GM21529 (cell line): ENCODE measurements at regions not wholly inside any gene's neighbourhood (a gene's known extent, or its start where the extent isn't known, plus 50 kb on each side); places are given as distances from the start of the nearest gene placed in this dataset.

Experiments used
- ATAC-seq: cut with Tn5 transposase; IDR thresholded peaks from one replicate; pipeline ENCODE4 v1.9.1; 2021; ENCODE audit not compliant: unreplicated experiment

DNA sequence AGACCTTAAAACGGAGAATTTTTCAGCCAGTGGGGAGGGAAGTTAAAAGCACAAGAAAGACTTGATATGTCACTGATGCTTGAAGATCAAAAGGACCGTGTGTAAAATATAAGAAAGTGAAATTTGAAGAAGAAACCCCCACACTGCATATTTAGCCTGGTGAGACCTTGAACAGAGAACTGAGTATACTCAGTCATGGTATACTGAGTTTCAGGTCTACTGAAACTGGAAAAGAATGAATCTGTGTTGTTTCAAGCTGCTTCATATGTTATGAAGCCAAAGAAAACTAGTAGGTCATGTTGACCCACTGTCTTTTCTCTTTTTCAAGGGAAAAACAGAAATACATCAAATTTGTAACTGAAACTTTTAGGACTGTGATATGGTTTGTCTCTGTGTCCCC, 443.8 kb upstream of the GJE1 start:
- peak; percentile 63 for ATAC-seq

DNA sequence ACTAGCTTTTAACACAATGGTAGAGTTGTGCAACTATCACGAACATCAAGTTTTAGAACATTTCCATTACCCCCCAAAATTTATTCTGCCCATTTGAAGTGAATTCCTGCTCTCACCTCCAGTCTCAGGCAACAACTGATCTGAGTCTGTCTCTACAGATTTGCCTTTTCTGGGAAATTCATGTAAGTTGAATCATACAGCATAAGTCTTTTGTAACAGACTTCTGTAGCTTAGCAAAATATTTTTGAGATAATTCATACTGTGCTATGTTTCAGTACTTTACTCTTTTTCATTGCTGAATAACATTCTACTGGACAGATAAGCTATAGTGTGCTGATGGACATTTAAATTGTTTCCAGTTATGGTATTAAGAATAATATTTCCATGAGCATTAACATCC, 447.3 kb upstream of the GJE1 start:
- ATAC-seq, result no peak

DNA sequence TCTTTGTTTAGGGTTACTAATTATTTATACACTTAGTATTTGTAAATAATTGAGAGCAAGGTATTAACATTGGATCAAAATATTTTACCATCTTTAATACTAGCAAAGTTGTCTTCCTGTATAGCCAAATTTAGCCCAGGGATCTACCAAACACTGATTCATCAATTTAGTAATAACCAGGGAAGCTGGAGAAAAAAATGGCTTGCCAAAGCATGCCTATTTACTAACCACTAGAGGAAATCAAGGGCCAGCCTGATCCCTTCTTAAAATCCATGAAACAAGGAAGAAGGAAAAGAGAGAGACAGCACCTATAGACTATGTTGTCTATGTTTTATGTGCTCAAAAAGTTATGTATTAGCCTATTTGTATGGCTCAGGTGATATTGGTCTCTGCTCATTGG, 450.3 kb upstream of the GJE1 start:
- no peak for ATAC-seq

DNA sequence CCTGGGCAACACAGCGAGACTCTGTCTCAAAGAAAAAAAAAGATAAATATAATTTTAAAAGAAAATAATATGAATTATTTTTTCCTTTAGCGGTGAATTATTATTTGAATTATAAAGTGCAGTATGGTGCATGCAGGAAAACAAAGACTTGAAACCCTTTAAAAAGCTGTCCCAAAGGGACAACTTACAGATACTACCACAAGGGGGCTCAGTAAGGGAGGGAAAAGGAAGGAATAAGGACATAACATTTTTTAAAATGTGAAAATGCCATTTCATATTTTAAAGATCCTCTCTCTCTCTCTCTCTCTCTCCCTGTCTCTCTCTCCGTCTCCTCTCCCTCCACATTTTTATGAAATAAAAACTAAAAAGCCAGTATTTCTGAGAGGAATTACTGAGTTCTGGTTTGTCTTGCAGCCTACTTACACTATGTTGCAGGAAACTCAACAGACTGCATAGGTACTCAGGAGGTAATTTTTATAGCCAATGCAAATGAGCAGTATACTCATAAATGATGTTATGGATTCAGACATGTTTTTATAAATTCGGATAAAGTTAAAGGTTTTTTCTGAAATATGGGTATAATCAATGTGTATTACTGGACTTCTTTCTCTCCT, 455.0 kb upstream of the GJE1 start:
- ATAC-seq, result peak; percentile 76

DNA sequence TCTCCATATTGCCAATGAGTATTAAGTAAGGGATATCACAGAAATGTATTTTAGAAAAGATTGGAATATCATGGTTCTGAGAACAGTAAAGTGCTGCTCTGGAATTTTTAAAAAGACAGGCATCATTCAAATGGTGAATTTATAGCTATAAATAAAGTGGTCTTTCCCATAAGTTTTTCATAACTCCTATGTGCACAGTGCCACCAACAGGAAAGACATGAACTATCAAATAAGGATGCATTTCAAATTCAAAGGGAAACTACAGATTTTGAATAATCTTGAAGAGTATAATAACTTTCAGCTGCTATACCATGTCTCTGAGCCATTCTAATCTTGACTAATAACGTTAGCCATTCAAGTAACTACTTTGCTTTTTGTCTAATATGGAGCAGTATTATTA, 456.8 kb upstream of the GJE1 start:
- no peak for ATAC-seq

DNA sequence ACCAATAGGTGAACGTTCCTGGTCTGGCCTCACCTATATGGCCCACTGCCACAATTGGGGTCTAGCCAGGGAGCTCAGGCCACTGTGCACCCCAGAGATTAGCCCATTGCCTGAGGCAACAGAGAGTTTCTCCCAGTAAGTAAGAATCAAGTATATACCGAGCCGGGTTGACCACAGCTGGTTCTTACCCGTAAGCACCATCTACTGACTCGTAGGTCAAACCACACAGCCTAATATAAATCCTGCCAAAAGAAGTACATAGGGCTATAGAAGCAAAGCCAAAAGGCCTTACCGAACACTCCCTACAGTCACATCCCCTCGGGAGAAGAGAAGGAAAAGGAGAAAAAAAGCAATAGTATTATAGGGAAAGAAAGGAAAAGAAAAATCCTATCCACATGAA, 463.6 kb upstream of the GJE1 start:
- ATAC-seq, result no peak

DNA sequence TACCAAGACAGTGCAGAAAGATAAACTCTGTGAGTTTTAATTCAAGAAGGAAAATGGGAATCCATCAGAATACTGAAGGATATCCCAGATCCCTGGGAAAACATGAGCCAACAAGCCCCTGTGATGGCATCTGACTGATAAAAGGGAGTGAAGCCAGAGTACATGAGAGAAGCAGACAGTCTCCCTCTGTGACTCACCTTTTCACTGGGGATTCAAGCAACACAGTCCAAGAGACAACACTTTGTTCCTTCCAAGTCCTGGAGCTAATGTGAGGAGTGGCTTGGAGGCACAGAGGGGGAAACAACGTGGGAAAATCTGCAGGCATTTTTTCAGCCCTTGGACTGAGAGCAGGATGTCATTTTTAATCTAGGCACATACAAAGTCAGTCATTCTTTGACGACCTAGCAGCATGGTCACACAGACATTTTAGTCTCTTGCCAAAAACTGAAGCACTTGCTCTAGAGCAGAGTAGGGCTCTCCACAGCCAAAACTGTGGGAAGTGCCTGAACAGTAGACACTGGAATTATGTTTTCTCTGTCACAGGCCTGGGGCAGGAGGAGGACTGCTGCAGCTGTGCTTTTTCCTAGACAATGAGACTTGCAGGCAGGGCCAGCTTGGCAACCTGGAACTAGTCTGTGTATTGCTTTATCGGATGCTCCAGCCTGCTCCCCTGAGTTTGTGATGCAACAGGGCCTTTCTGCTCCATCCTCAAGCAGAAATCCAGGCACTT, 465.0 kb upstream of the GJE1 start:
- no peak for ATAC-seq

DNA sequence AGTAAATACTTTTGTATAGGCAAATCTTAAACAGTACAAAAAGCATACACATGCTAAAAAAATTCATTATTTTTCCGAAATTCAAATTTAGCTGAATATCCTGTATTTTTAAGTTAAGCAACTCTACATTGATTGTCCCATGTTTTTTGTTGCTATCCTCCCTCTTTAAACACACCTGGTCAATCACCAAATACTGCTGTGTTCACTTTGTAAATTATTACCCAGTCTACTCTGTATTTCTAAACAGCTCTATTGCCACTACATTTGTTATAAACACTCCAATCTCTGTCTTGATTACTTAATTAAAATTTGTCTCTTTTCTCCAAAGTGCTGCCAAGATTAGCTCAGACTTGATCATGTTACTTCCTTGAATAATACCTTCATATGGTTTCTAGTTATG, 466.5 kb upstream of the GJE1 start:
- ATAC-seq, result no peak

DNA sequence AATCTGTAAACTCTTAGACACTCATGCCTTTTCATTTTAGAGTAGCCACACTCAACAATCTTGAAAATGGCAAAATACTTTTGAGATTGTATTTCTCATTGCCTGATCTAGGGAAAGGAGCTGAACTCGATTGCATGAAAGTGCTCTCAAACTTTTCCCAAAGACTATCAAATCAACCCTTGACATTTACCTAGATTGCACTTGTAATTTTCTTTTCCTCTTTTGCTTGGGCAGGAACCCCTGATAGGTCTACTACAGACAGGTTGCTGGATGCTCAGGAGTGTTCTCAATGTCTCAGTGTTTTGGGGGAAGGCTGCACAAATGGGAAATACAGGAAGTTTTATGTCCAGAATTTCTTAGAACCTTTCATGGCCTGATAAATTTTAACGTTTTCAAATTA, 468.0 kb upstream of the GJE1 start:
- no peak for ATAC-seq

DNA sequence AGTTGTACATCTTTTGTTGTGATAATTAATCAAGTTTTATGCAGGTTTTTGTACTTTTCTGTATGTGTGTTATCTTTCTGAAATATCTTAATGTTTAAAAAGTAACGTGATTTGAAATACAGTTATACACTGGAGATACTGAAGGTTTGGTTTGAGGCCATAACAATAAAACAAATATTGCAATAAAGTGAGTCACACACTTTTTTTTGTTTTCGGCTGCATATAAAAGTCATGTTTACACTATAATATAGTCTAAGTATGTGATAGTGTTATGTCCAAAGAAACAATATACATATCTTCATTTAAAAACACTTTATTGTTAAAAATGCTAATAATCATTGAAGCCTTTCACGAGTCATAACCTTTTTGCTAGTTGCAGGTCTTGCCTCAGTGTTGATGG, 473.1 kb upstream of the GJE1 start:
- no peak for ATAC-seq

DNA sequence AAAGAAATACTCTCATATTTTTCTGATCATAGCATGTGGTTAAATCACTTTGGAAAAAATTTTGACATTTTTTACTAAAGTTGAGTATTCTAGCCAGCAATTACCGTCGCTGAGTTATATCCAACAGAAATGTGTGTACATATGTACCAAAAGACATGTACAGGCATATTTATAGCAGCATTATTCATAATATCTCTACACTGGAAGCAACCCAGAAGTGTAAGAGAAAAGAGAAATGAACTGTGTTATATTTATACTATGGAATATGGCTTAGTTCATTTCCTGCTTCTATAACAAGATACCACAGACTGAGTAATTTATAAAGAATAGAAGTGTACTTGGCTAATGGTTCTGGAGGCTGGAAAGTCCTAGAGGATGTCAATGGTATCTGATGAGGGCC, 474.0 kb upstream of the GJE1 start:
- ATAC-seq, result no peak

DNA sequence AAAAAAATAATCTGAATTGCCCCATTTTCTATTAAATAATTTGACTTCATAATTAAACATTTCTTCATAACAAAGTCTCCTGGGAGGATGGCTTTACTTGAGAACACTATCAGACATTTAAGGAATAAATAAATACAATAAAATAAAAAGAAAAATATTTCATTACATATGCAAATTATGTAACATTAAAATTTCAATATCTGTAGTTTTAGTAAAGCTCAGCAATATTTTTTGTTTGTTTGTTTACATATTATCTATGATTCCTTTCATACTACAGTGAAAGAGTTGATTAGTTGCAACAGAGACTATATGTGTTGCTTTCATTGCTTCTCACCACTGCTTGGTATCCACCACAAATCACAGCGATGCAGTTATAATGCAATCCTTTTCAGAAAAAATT, 474.9 kb upstream of the GJE1 start:
- no peak for ATAC-seq

DNA sequence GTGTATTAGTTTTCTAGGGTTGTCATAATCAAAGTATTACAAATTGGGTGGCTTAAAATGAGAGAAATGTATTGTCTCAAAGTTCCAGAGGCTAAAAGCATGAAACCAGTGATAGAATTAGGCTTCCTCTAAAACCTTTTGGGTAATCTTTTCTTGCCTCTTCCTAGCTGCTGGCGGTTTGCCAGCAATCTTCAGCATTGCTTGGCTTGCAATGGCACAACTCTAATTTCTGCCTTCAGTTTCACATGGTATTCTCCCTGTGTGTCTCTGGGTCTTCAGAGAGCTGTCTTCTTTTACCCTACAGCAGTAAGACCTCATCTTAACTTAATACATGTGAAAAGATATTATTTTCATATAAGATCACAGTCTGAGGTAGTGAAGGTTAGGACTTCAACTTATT, 479.1 kb upstream of the GJE1 start:
- ATAC-seq, result no peak

DNA sequence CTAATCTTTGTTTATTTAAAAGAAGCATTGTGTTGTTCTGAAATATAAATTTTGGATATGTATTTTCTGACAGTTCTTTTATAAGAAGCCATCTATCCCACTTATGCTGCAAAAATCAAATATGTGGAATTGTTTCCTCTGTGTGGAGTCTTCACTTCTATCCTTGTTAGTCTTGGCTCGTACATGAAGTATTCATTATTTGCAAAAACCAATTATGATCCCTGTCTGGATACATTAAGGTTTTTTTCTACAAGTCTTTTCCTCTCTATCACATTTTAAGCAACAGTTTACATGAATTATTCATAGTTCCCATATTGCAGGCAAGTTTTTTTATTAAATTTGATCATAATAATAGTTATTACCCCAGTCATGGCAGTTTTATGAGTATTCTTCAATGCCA, 490.8 kb upstream of the GJE1 start:
- no peak for ATAC-seq

DNA sequence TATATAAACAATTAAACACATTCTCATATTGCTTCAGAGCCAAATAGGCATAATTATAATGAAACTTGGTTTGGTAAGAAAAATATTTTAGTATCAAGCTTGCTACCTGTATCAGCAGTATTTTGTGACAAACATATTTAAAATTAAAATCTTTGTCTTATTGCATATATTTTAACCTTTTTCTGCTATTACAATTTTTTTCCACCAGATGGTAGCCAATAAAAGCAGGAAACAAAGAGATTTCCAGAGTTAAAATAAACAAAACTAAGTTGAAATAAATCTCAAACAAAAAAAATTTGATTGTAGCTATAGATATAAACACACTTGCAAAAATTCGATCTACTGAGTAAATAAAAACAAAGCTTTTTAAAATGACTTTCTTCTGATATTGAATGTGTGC, 491.3 kb upstream of the GJE1 start:
- no peak for ATAC-seq

DNA sequence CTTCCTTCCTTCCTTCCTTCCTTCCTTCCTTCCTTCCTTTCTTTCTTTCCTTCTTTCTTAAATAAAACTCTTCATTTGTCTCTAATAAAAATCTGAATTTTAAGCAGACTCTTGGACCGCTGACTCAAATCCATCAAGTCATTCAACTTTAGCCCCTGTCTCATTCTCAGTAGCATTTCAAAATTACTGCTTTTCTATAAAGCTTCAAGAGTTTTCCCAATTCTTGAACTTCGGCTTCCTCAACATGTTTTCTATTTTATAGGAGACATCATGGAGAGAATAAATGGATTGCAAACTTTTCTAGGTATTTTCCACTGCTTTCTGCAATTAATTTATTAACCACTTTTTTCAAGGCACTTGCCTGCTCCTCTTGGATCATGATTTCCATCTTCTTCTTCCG, 497.1 kb upstream of the GJE1 start:
- ATAC-seq, result no peak

DNA sequence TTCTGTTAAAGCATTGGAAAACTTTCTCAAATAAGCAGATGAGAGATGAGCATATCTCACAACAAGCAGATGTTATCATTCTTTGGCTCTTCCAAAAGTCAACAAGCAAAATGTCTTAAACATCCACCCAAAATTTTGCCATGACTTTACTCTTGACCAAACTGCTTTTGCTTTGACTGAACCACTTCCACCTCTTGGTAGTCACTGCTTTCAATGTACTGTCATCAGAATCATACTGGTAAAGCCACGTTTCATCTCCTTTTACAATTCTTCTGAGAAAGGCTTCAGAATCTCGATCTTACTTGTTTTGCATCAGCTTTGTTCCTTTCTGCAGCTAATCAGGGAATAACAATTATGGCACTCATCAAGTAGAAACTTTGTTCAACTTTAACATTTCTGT, 498.5 kb upstream of the GJE1 start:
- ATAC-seq, result no peak

DNA sequence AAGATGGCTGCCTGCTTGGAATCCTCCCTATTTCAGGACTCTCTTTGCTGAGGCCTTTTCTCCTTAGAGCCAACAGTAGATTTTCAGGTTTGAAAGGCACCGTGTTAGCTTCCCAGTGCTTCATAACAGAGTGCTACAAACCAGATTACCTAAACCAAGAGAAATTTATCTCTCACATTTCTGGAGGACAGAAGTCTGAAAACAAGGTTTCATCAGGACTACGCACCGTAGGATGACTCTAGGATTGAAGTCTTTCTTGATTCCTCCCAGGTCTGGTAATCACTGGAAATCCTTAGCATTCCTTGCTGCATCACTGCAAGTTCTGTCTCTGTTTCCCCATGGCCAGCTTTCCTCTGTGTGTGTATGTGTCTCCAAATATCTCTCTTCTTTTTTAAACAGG, 508.4 kb upstream of the GJE1 start:
- ATAC-seq, result no peak

DNA sequence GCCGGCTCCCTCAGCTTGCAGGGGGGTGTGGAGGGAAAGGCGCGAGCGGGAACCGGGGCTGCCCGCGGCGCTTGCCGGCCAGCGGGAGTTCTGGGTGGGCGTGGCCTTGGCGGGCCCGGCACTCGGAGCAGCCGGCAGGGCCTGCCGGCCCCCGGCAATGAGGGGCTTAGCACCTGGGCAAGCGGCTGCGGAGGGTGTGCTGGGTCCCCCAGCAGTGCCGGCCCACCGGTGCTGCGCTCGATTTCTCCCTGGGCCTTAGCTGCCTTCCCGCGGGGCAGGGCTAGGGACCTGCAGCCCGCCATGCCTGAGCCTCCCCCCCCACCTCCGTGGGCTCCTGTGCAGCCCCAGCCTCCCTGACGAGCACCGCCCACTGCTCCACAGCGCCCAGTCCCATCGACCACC, 514.5 kb upstream of the GJE1 start:
- ATAC-seq, result no peak

DNA sequence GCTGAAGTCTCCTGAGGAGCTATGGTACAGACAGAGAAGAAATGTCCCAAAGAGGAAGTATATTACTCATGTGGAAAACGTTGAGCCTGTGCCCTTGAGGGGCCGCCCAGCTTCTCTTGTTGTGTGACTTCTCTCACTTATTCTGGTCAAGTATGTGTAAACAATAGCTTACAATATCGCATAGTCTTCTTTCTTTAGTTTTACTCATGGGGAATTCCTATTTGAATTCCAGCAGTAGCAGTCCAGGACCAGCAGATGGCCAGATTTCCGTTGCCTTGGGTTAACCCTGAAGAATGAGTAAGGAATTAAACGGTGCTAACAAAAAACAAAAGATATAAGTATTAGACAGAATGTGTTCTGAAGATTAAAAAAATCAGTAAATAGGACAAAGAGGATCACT, 522.0 kb upstream of the GJE1 start:
- ATAC-seq, result no peak

DNA sequence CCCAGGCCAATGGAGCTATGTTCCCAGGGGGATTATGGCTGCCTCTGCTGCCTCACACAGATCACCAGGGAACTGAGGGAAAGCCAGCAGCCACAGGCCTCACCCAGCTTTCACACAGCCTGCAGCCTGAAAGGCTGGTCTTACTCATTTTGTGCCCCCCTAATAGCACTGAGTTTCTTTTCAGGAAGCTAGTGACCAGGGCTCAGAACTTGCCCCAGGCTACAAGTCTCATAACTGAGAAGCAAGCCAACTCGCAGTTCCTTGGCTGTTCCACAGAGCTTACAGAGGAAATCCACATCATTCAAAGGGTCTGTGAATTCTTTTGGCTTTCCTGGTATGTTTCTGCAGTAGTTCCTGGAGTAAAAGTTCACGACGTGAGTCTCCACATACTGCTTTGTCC, 524.8 kb upstream of the GJE1 start:
- no peak for ATAC-seq

DNA sequence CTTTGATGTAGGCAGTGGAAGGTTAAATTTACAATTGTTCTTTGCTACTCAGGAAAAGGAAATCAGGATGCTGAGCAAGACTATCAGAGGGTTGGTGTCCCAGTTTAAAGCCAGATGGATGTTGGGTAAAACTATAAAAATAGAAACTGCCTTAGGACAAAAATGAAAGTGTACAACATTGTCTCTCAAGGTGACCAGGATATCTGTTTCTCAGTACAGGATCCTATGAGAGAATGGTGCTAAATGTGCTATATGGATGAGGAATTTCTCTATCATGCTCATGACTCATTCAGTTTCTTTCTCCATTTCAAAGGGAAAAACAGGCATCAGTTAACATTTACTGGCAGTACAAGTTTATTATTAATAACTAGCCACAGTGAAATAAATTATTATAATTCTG, 534.2 kb upstream of the GJE1 start:
- ATAC-seq, result no peak

DNA sequence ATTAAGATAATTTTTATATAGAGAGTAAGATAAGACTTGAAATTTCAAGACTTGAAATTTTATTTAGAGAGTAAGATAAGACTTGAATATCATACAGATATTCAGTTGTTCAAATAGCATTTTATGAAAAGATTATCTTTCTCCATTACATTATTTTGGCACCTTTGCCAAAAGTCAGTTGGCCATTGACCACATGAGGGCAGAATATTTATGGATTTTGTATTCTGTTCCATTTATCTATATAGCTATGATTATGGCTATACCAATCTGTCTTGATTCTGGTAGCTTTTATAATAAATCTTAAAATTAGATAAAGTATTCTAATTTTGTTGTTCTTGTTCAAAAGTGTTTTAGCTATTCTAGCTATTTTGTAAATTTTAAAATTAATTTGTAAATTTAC, 537.9 kb upstream of the GJE1 start:
- no peak for ATAC-seq
